ENCODE measurements at regions not wholly inside any gene's neighbourhood (a gene's known extent, or its start where the extent isn't known, plus 50 kb on each side); places are given as distances from the start of the nearest gene placed in this dataset.

DNA sequence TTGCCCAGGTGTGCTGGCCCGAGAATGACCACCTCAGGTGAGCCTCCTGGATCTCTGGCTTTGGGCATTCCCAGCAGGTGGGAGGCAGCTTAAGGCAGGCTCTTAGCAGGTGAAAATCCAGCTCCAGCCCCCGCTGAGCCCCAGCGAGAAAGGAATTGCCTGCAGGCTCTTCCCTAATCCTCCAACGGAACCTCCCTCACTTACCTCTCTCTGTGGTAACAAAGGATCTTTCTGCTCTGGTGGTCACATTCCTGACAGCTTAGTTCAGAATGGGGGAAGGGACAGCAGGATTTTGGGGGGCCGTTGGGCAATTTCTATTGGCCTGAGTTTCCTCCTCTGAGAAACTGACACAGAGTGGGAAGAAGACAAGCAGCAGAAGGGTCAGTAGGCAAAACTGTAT is 116.0 kb upstream of the LHX5 start:
- Histone ChIP-seq H3K27me3 (ENCODE audit: control insufficient read depth in 1 of 2, insufficient read depth in 2 of 2, low read length in 2 of 2) (peaks cover 11 to 20% of the 10 kb centered on the region in 2 experiments), H3K36me3 (ENCODE audit: insufficient read depth, low read length) (no peaks in the 10 kb centered on the region), H3K9me3 (ENCODE audit: control insufficient read depth in 1 of 2, insufficient read depth in 1 of 2, low read length in 2 of 2) (peaks cover 0 to 15% of the 10 kb centered on the region in 2 experiments), H3K4me1 (ENCODE audit: insufficient read depth, low read length) (peaks cover 5% of the 10 kb centered on the region), H3K4me3 (ENCODE audit: low read length) (no peak overlapping the region), H3K27ac (ENCODE audit: low read depth in 1 of 2, low read length in 2 of 2) (no peak overlapping the region)
- POLR2A ChIA-PET: no interaction called here
- peaks cover 4% of the 10 kb centered on the region for H3K9me3 Mint-ChIP-seq
- no peaks in the 10 kb centered on the region for H3K36me3 Mint-ChIP-seq (ENCODE audit: low read depth)
- peaks cover 77% of the 10 kb centered on the region for H3K27me3 Mint-ChIP-seq
- CTCF ChIA-PET: no interaction called here
- H3K27ac Mint-ChIP-seq: no peak overlapping the region
- no peak for DNase-seq
- H3K4me3 Mint-ChIP-seq: no peak overlapping the region
- TF ChIP-seq, protein P1, sequence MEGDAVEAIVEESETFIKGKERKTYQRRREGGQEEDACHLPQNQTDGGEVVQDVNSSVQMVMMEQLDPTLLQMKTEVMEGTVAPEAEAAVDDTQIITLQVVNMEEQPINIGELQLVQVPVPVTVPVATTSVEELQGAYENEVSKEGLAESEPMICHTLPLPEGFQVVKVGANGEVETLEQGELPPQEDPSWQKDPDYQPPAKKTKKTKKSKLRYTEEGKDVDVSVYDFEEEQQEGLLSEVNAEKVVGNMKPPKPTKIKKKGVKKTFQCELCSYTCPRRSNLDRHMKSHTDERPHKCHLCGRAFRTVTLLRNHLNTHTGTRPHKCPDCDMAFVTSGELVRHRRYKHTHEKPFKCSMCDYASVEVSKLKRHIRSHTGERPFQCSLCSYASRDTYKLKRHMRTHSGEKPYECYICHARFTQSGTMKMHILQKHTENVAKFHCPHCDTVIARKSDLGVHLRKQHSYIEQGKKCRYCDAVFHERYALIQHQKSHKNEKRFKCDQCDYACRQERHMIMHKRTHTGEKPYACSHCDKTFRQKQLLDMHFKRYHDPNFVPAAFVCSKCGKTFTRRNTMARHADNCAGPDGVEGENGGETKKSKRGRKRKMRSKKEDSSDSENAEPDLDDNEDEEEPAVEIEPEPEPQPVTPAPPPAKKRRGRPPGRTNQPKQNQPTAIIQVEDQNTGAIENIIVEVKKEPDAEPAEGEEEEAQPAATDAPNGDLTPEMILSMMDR (IDR thresholded peaks at IDR 0.05): no peak
- intact Hi-C loops (cut with DNase I, micrococcal nuclease): no loop called here
- ATAC-seq (ENCODE audit: poor library complexity): no peak
- peaks cover 3% of the 10 kb centered on the region for H3K4me1 Mint-ChIP-seq (ENCODE audit: low read depth)

DNA sequence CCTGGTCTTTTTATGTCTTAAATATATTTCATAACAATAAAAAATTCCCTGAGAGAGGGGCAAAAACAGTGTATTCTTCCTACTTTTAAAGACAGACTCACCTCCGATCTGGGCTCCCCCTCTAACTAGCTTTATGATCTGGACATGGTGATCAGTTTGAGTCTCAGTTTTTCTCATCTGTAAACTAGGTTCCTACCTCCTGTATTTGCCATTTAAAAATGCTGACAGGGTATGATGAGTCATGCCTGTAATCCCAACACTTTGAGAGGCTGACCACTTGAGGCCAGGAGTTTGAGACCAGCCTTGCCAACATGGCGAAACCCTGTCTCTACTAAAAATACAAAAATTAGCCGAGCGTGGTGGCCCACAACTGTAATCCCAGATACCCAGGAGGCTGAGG is 114.8 kb upstream of the LHX5 start:
- ATAC-seq (ENCODE audit: poor library complexity) (no peak), DNase-seq (no peak)
- Mint-ChIP-seq H3K27me3 (peaks cover 74% of the 10 kb centered on the region), H3K4me3 (no peak overlapping the region), H3K27ac (no peak overlapping the region), H3K9me3 (peaks cover 4% of the 10 kb centered on the region), H3K4me1 (ENCODE audit: low read depth) (no peaks in the 10 kb centered on the region), H3K36me3 (ENCODE audit: low read depth) (no peaks in the 10 kb centered on the region)
- no peaks in the 10 kb centered on the region for H3K4me1 ChIP-seq (ENCODE audit: insufficient read depth, low read length)
- ChIA-PET POLR2A (no interaction called here), CTCF (no interaction called here)
- peaks cover 4 to 11% of the 10 kb centered on the region in 2 experiments for H3K27me3 ChIP-seq (ENCODE audit: control insufficient read depth in 1 of 2, insufficient read depth in 2 of 2, low read length in 2 of 2)
- peaks cover 0 to 10% of the 10 kb centered on the region in 2 experiments for H3K9me3 ChIP-seq (ENCODE audit: control insufficient read depth in 1 of 2, insufficient read depth in 1 of 2, low read length in 2 of 2)
- H3K36me3 ChIP-seq (ENCODE audit: insufficient read depth, low read length): no peaks in the 10 kb centered on the region
- H3K4me3 ChIP-seq (ENCODE audit: low read length): no peak overlapping the region
- TF ChIP-seq, protein P1 (IDR thresholded peaks at IDR 0.05): no peak
- H3K27ac ChIP-seq (ENCODE audit: low read depth in 1 of 2, low read length in 2 of 2): no peak overlapping the region
- intact Hi-C loops (cut with DNase I, micrococcal nuclease): no loop called here

DNA sequence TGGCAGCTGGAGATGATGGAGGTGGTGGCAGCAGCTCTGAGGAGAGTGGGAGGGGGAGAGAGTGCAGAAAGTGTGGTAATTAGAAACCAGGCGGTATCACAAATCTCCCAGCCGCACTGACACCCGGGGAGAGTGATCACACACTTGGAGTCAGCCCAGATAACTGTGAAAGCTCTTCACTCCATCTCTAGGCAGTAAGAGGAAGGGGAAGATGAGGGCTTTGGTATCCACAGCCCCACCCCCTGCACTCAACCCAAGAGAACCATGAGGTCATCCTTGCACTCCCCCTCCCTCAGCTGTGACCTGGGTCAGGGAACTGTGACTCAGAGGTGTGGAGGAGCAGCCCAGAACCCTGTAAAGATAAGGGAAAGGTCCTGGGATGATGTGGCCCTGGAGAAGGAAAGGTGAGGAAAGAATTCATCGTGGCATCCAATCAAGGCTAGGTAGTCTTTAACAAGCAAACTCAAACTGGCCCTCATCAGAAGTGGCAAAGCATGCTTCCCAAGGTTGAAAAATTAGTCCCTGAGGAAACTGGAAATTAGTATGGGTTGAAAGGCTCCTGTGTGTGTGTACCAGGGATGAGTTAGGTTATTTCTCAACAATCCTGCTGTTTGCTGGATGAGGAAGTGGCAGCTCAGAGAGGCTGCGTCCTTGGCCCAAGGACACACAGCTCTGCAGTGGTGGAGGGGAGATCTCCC is 111.0 kb upstream of the LHX5 start:
- CTCF ChIA-PET: no interaction called here

More for the DNA sequence above, 111.0 kb upstream of the LHX5 start:
- H3K9me3 Mint-ChIP-seq: peaks cover 6% of the 10 kb centered on the region
- POLR2A ChIA-PET: no interaction called here
- no peak overlapping the region for H3K4me3 ChIP-seq (ENCODE audit: low read length)
- DNase-seq (no peak), ATAC-seq (ENCODE audit: poor library complexity) (no peak)
- TF ChIP-seq, protein P1 (IDR thresholded peaks at IDR 0.05): no peak
- H3K4me3 Mint-ChIP-seq: no peak overlapping the region
- no peaks in the 10 kb centered on the region for H3K4me1 ChIP-seq (ENCODE audit: insufficient read depth, low read length)
- H3K27ac ChIP-seq (ENCODE audit: low read depth in 1 of 2, low read length in 2 of 2): no peak overlapping the region
- no peaks in the 10 kb centered on the region for H3K36me3 Mint-ChIP-seq (ENCODE audit: low read depth)
- H3K9me3 ChIP-seq (ENCODE audit: control insufficient read depth in 1 of 2, insufficient read depth in 1 of 2, low read length in 2 of 2): peaks cover 6 to 8% of the 10 kb centered on the region in 2 experiments
- H3K36me3 ChIP-seq (ENCODE audit: insufficient read depth, low read length): no peaks in the 10 kb centered on the region
- H3K27me3 ChIP-seq (ENCODE audit: control insufficient read depth in 1 of 2, insufficient read depth in 2 of 2, low read length in 2 of 2): peaks cover 7 to 10% of the 10 kb centered on the region in 2 experiments
- no peaks in the 10 kb centered on the region for H3K4me1 Mint-ChIP-seq (ENCODE audit: low read depth)
- no peak overlapping the region for H3K27ac Mint-ChIP-seq
- peaks cover 73% of the 10 kb centered on the region for H3K27me3 Mint-ChIP-seq
- intact Hi-C loops (cut with DNase I, micrococcal nuclease): no loop called here
